ENCODE measurements at regions not wholly inside any gene's neighbourhood (a gene's known extent, or its start where the extent isn't known, plus 50 kb on each side); places are given as distances from the start of the nearest gene placed in this dataset.
"Not testable (repeated sequence)": the region's sequence is repeated elsewhere in the genome, so short reads cannot be mapped to it uniquely, and the experiment has no call there.

- TF ChIP-seq SUZ12 (IDR thresholded peaks at IDR 0.05; ENCODE audit: extremely low read depth, insufficient read depth, insufficient read length); ZNF274 (IDR thresholded peaks at IDR 0.05; ENCODE audit: low read depth, low read length): not testable (repeated sequence)
Measured at GRCh38 chr4:170347191-170347590, 257.4 kb upstream of the AADAT start.

Measured in NT2/D1 (cell line).